Neural progenitor cell (in vitro differentiated cells): ENCODE measurements at regions not wholly inside any gene's neighbourhood (a gene's known extent, or its start where the extent isn't known, plus 50 kb on each side); places are given as distances from the start of the nearest gene placed in this dataset.

Experiments
- CTCF ChIP-seq: fragments of 200-600 bp; sonication (generic); IDR thresholded peaks from 2 replicates; pipeline ENCODE4 v1.5.1; 2017; ENCODE audit warnings: antibody characterized with exemption, mild to moderate bottlenecking
- EZH2 ChIP-seq: fragments of 200-600 bp; sonication (generic); IDR thresholded peaks from 2 replicates; pipeline ENCODE4 v1.6.1; 2017; ENCODE audit warnings: antibody characterized with exemption, mild to moderate bottlenecking, moderate library complexity

- TF ChIP-seq CTCF (no peak), EZH2 (no peak)
Measured at GRCh38 chr13:103540382-103540765, 474.2 kb upstream of the SLC10A2 start.
